Endothelial cell of umbilical vein (primary cell): ENCODE measurements at regions not wholly inside any gene's neighbourhood (a gene's known extent, or its start where the extent isn't known, plus 50 kb on each side); places are given as distances from the start of the nearest gene placed in this dataset.

ENCODE experiments used
- BruUV-seq: library from RNA; stranded (reverse); fragments of 400-500 nt; replicated peaks from 2 replicates; lab custom pipeline; 2021; lab: Mats Ljungman, UMichigan
- CTCF ChIA-PET: fragments of 300-600, 350-600 bp; sonication (Branson Sonifier 250); formaldehyde crosslinking; loops from one replicate; lab custom pipeline; 2021; ENCODE audit warnings: antibody characterized with exemption, inconsistent platforms; lab: Charles Lee
- POLR2A ChIA-PET: fragments of 300-600, 350-600 bp; sonication (Branson Sonifier 250); formaldehyde crosslinking; loops from one replicate; lab custom pipeline; 2021; ENCODE audit warnings: antibody characterized with exemption, inconsistent platforms; lab: Charles Lee
- DNase-seq: peaks from one replicate; pipeline ENCODE4 v3.0.0-alpha.2; 2011; ENCODE audit warnings: low read depth, low spot score
- FAIRE-seq: peaks from 2 replicates; lab custom pipeline; 2011; peaks lifted over from hg19 to GRCh38; lab: Jason Lieb, UNC
- H2AFZ ChIP-seq: 2 replicates; pipeline ENCODE4 v1.6.0; 2012; ENCODE audit warnings: low read depth, low read length, control low read depth, inconsistent platforms
- H3K27ac ChIP-seq: 2 replicates; pipeline ENCODE4 v1.5.1; 2011; ENCODE audit warnings: low read depth, mild to moderate bottlenecking, control low read depth, low read length, moderate library complexity; ENCODE audit not compliant: insufficient read depth
- H3K27me3 ChIP-seq, 2 experiments: 2 replicates each; pipeline versions ENCODE4 v1.6.0 to v1.6.1; 2011; ENCODE audit warnings: low read length in 2 of 2, mixed read lengths in 1 of 2; ENCODE audit not compliant: control insufficient read depth in 2 of 2, insufficient read depth in 2 of 2
- H3K36me3 ChIP-seq, 2 experiments: 2 replicates in 1 of 2; 3 replicates in 1 of 2; pipeline ENCODE4 v1.5.1; 2011; ENCODE audit warnings: low read length in 2 of 2, mild to moderate bottlenecking in 1 of 2, moderate library complexity in 1 of 2; ENCODE audit not compliant: control insufficient read depth in 2 of 2, insufficient read depth in 2 of 2; ENCODE audit errors: extremely low read depth in 1 of 2
- H3K4me1 ChIP-seq: 3 replicates; pipeline ENCODE4 v1.5.1; 2011; ENCODE audit warnings: mild to moderate bottlenecking, low read length; ENCODE audit not compliant: control insufficient read depth, insufficient read depth; ENCODE audit errors: extremely low read depth
- H3K4me2 ChIP-seq: 2 replicates; pipeline ENCODE4 v1.6.1; 2011; ENCODE audit warnings: low read length, control low read depth, mixed read lengths; ENCODE audit not compliant: insufficient read depth
- H3K4me3 ChIP-seq, 3 experiments: fragments of 200-600 bp in 1 of 3; sonication (generic), shearing (Covaris generic) in 1 of 3; replicated peaks in 1 of 3; 2 replicates each; pipeline ENCODE4 v1.5.1; 2011 to 2016; ENCODE audit warnings: control low read depth in 3 of 3, low read length in 3 of 3, mild to moderate bottlenecking in 2 of 3, inconsistent platforms in 1 of 3, low read depth in 1 of 3, moderate library complexity in 1 of 3; ENCODE audit not compliant: insufficient read depth in 1 of 3
- H3K79me2 ChIP-seq: 2 replicates; pipeline ENCODE4 v1.6.0; 2012; ENCODE audit warnings: low read length, inconsistent platforms; ENCODE audit not compliant: control insufficient read depth, insufficient read depth
- H3K9ac ChIP-seq: replicated peaks from 2 replicates; pipeline ENCODE3; 2011; ENCODE audit warnings: low read length, control low read depth; ENCODE audit not compliant: insufficient read depth; ENCODE audit errors: extremely low read depth
- H3K9me1 ChIP-seq: replicated peaks from 3 replicates; pipeline ENCODE4 v1.6.0; 2011; ENCODE audit warnings: mild to moderate bottlenecking, low read length; ENCODE audit not compliant: control insufficient read depth, insufficient read depth; ENCODE audit errors: extremely low read depth
- H3K9me3 ChIP-seq: replicated peaks from 2 replicates; pipeline ENCODE4 v1.5.1; 2012; ENCODE audit warnings: low read length, inconsistent platforms; ENCODE audit not compliant: control insufficient read depth, insufficient read depth
- H4K20me1 ChIP-seq: replicated peaks from 2 replicates; pipeline ENCODE3; 2011; ENCODE audit warnings: mild to moderate bottlenecking, low read length; ENCODE audit not compliant: control insufficient read depth, insufficient read depth; ENCODE audit errors: extremely low read depth
- CTCF ChIP-seq, 2 donors: IDR thresholded peaks; 1 replicate in 1 of 2; 2 replicates in 1 of 2; pipeline ENCODE4 v1.5.1; 2011; ENCODE audit warnings: low read length in 2 of 2, mild to moderate bottlenecking in 2 of 2, moderate library complexity in 2 of 2, control low read depth in 1 of 2, inconsistent platforms in 1 of 2, low read depth in 1 of 2; ENCODE audit not compliant: insufficient read depth in 1 of 2; ENCODE audit errors: extremely low read depth in 1 of 2
- EZH2 ChIP-seq: IDR thresholded peaks from 2 replicates; pipeline ENCODE4 v1.6.1; 2012; ENCODE audit warnings: borderline replicate concordance, low read depth, mild to moderate bottlenecking, moderate library complexity, low read length, inconsistent platforms; ENCODE audit not compliant: severe bottlenecking
- FOS ChIP-seq: IDR thresholded peaks from 2 replicates; pipeline ENCODE4 v1.6.1; 2011; ENCODE audit warnings: mild to moderate bottlenecking, low read length, moderate library complexity, borderline replicate concordance; ENCODE audit not compliant: insufficient read depth
- GATA2 ChIP-seq: IDR thresholded peaks from 2 replicates; pipeline ENCODE4 v1.7.0; 2011; ENCODE audit warnings: low read depth, mild to moderate bottlenecking, moderate library complexity, mixed read lengths, low read length; ENCODE audit not compliant: insufficient read length, insufficient read depth
- JUN ChIP-seq: IDR thresholded peaks from 2 replicates; pipeline ENCODE4 v1.6.1; 2011; ENCODE audit warnings: borderline replicate concordance, low read depth; ENCODE audit not compliant: insufficient read length, insufficient read depth
- MAX ChIP-seq: IDR thresholded peaks from 2 replicates; pipeline ENCODE4 v1.6.1; 2011; ENCODE audit not compliant: insufficient read depth, insufficient read length
- MYC ChIP-seq: IDR thresholded peaks from one replicate; pipeline ENCODE4 v1.6.1; 2011; ENCODE audit warnings: mild to moderate bottlenecking, low read depth, low read length
- POLR2A ChIP-seq: IDR thresholded peaks from 2 replicates; pipeline ENCODE4 v1.6.1; 2012; ENCODE audit warnings: low read depth, mild to moderate bottlenecking, control low read depth, low read length
- POLR2AphosphoS5 ChIP-seq: IDR thresholded peaks from 2 replicates; pipeline ENCODE4 v1.6.1; 2012; ENCODE audit warnings: low read depth, mild to moderate bottlenecking, control low read depth, low read length, moderate library complexity; ENCODE audit not compliant: insufficient read depth
- dilution Hi-C: fragments of 300-500 bp; cut with MboI; formaldehyde crosslinking; loops from one replicate; pipeline ENCODE4 v1.15.0; 2019; ENCODE audit warnings: low sequenced_read_pairs; ENCODE audit not compliant: extremely low pct_ligation_motif_present
- intact Hi-C: fragments of 100-400 bp; cut with micrococcal nuclease; formaldehyde crosslinking; loops from one replicate; pipeline ENCODE4 v1.10.0; 2022

GRCh38 chr1:215439549-215439948, 127.6 kb upstream of the KCTD3 start:
- dilution Hi-C loops (no loop called here), intact Hi-C loops (no loop called here)
- no peak overlapping the region for H3K27ac ChIP-seq
- FAIRE-seq (no peak), DNase-seq (no peak)
- H3K9me3 ChIP-seq, result no peaks in the 10 kb centered on the region
- H3K27me3 ChIP-seq, result no peaks in the 10 kb centered on the region
- no peak overlapping the region for H3K4me3 ChIP-seq
- no TSS peak for BruUV-seq
- H3K4me2 ChIP-seq, result no peak overlapping the region
- H4K20me1 ChIP-seq, result no peaks in the 10 kb centered on the region
- POLR2A ChIA-PET, result no interaction called here
- H3K9me1 ChIP-seq, result no peaks in the 10 kb centered on the region
- TF ChIP-seq POLR2A (no peak), JUN (no peak), CTCF (IDR thresholded peaks at IDR 0.05; ENCODE audit: extremely low read depth in 1 of 2, insufficient read depth in 1 of 2, low read depth in 1 of 2, low read length in 2 of 2) (no peak), EZH2 (no peak), POLR2AphosphoS5 (no peak), MAX (no peak), FOS (no peak), MYC (no peak), GATA2 (no peak)
- no peak overlapping the region for H3K9ac ChIP-seq
- H3K4me1 ChIP-seq, result no peaks in the 10 kb centered on the region
- no peaks in the 10 kb centered on the region for H3K36me3 ChIP-seq
- no peak overlapping the region for H2AFZ ChIP-seq
- CTCF ChIA-PET, result no interaction called here
- no peaks in the 10 kb centered on the region for H3K79me2 ChIP-seq
